ENCODE measurements at regions not wholly inside any gene's neighbourhood (a gene's known extent, or its start where the extent isn't known, plus 50 kb on each side); places are given as distances from the start of the nearest gene placed in this dataset.

DNA sequence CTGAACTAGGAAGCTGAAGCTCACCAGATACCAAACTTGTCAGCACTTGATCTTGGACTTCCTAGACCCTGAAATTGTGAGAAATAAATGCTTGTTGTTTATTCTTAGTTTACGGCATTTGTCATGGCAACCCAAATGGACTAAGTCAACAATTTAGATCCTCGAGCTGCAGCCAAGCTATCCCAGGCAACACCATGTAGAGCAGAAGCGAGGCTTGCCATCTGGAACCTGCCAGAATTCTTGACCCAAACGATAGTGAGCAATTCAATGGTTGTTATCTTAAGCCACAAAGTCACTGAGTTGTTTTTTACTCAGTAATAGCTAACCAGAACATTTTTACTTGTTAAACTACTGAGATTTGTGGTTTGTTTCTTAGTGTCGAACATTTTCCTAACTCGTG lies 458.5 kb upstream of the FLRT2 start:
- TF ChIP-seq, protein P1, sequence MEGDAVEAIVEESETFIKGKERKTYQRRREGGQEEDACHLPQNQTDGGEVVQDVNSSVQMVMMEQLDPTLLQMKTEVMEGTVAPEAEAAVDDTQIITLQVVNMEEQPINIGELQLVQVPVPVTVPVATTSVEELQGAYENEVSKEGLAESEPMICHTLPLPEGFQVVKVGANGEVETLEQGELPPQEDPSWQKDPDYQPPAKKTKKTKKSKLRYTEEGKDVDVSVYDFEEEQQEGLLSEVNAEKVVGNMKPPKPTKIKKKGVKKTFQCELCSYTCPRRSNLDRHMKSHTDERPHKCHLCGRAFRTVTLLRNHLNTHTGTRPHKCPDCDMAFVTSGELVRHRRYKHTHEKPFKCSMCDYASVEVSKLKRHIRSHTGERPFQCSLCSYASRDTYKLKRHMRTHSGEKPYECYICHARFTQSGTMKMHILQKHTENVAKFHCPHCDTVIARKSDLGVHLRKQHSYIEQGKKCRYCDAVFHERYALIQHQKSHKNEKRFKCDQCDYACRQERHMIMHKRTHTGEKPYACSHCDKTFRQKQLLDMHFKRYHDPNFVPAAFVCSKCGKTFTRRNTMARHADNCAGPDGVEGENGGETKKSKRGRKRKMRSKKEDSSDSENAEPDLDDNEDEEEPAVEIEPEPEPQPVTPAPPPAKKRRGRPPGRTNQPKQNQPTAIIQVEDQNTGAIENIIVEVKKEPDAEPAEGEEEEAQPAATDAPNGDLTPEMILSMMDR (IDR thresholded peaks at IDR 0.05) = no peak
- TF ChIP-seq ZFX (IDR thresholded peaks at IDR 0.05; ENCODE audit: borderline replicate concordance) = no peak

Data from 22Rv1 (cell line).